Caco-2 (cell line): ENCODE measurements at regions not wholly inside any gene's neighbourhood (a gene's known extent, or its start where the extent isn't known, plus 50 kb on each side); places are given as distances from the start of the nearest gene placed in this dataset.

Source experiments
- BruUV-seq: library from RNA; stranded (reverse); fragments of 400-500 nt; replicated peaks from 2 replicates; lab custom pipeline; 2021; lab: Mats Ljungman, UMichigan
- CTCF ChIA-PET: fragments of 300-600 bp; sonication (Branson Sonifier 250); formaldehyde crosslinking; loops from one replicate; lab custom pipeline; 2022; ENCODE audit warnings: antibody characterized with exemption; lab: Charles Lee
- POLR2A ChIA-PET: fragments of 300-600 bp; sonication (Branson Sonifier 250); formaldehyde crosslinking; loops from one replicate; lab custom pipeline; 2022; ENCODE audit warnings: antibody characterized with exemption; lab: Charles Lee
- DNase-seq, 2 experiments: peaks; one replicate each; pipeline versions ENCODE4 v3.0.0 to v3.0.0-alpha.2; 2020 to 2022
- H3K27me3 ChIP-seq: replicated peaks from 2 replicates; pipeline ENCODE4 v1.6.0; 2011; ENCODE audit warnings: low read length; ENCODE audit not compliant: control insufficient read depth, insufficient read depth
- H3K36me3 ChIP-seq: 2 replicates; pipeline ENCODE4 v1.5.1; 2011; ENCODE audit warnings: low read length; ENCODE audit not compliant: control insufficient read depth, insufficient read depth
- H3K4me1 ChIP-seq: fragments of 250-450 bp; sonication (Bioruptor Pico); 2 replicates; pipeline ENCODE4 v1.5.1; 2020; ENCODE audit warnings: mild to moderate bottlenecking
- H3K4me3 ChIP-seq: 2 replicates; pipeline ENCODE4 v1.5.1; 2011; ENCODE audit warnings: low read depth, mild to moderate bottlenecking, control low read depth, low read length
- H3K9me3 ChIP-seq: fragments of 250-450 bp; sonication (Bioruptor Pico); 2 replicates; pipeline ENCODE4 v1.5.1; 2020; ENCODE audit warnings: mild to moderate bottlenecking, moderate library complexity
- H3K27ac Mint-ChIP-seq: one replicate; pipeline ENCODE4 v1.8.0; 2022; ENCODE audit warnings: mixed read lengths; ENCODE audit not compliant: unreplicated experiment
- H3K27me3 Mint-ChIP-seq: one replicate; pipeline ENCODE4 v1.8.0; 2022; ENCODE audit warnings: mixed read lengths; ENCODE audit not compliant: insufficient read depth, unreplicated experiment
- H3K36me3 Mint-ChIP-seq: one replicate; pipeline ENCODE4 v1.8.0; 2022; ENCODE audit warnings: mild to moderate bottlenecking, mixed read lengths; ENCODE audit not compliant: insufficient read depth, unreplicated experiment
- H3K4me1 Mint-ChIP-seq: one replicate; pipeline ENCODE4 v1.8.0; 2022; ENCODE audit warnings: low read depth, mixed read lengths; ENCODE audit not compliant: unreplicated experiment
- H3K4me3 Mint-ChIP-seq: one replicate; pipeline ENCODE4 v1.8.0; 2022; ENCODE audit warnings: mild to moderate bottlenecking, moderate library complexity, mixed read lengths; ENCODE audit not compliant: unreplicated experiment
- H3K9me3 Mint-ChIP-seq: one replicate; pipeline ENCODE4 v1.8.0; 2022; ENCODE audit warnings: mixed read lengths; ENCODE audit not compliant: unreplicated experiment
- CTCF ChIP-seq, 2 experiments: fragments of 200-600 bp in 1 of 2; IDR thresholded peaks; 1 replicate in 1 of 2; 2 replicates in 1 of 2; pipeline versions ENCODE4 v1.5.1 to v1.8.0; 2011 to 2022; ENCODE audit warnings: antibody characterized with exemption in 1 of 2, control low read depth in 1 of 2, inconsistent platforms in 1 of 2, low read depth in 1 of 2, low read length in 1 of 2, mild to moderate bottlenecking in 1 of 2, moderate library complexity in 1 of 2; ENCODE audit not compliant: insufficient read depth in 1 of 2, severe bottlenecking in 1 of 2, unreplicated experiment in 1 of 2
- intact Hi-C: fragments of 100-400 bp; cut with micrococcal nuclease; formaldehyde crosslinking; loops from one replicate; pipeline ENCODE4 v1.10.0; 2022; ENCODE audit not compliant: unreplicated experiment

DNA sequence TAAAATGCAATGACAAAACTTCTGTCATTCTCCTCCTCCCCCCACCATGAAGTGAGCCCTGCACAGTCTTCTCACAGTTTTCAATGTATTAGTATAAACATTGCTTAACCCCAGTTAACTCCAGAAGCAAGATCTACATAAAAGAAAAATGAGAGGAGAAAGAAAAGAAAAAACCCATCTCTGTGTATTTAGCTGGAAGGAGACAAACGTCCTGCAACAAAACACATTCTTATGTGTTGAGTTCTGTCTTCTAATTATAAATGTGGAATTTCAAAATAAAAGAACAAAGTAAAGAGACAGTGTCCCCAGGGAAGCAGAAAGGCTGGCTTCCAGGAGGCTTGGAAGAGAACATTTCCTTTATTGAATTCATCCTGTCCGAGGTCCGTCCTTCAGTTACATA, 491.9 kb upstream of the TUSC1 start:
- H3K27me3 ChIP-seq, result no peaks in the 10 kb centered on the region
- BruUV-seq, result no TSS peak
- Mint-ChIP-seq H3K36me3 (no peaks in the 10 kb centered on the region), H3K9me3 (no peaks in the 10 kb centered on the region), H3K4me3 (no peak overlapping the region), H3K27me3 (no peaks in the 10 kb centered on the region), H3K27ac (no peak overlapping the region), H3K4me1 (no peaks in the 10 kb centered on the region)
- no peak for TF ChIP-seq CTCF (IDR thresholded peaks at IDR 0.05; ENCODE audit: insufficient read depth in 1 of 2, low read depth in 1 of 2, low read length in 1 of 2, severe bottlenecking in 1 of 2, unreplicated experiment in 1 of 2)
- ChIA-PET POLR2A (no interaction called here), CTCF (no interaction called here)
- no peaks in the 10 kb centered on the region for H3K4me1 ChIP-seq
- DNase-seq, result no peak
- intact Hi-C loops, result no loop called here
- no peak overlapping the region for H3K4me3 ChIP-seq
- H3K36me3 ChIP-seq, result no peaks in the 10 kb centered on the region
- no peaks in the 10 kb centered on the region for H3K9me3 ChIP-seq

- Mint-ChIP-seq H3K36me3 (no peaks in the 10 kb centered on the region), H3K9me3 (no peaks in the 10 kb centered on the region), H3K27ac (no peak overlapping the region), H3K4me3 (no peak overlapping the region), H3K27me3 (no peaks in the 10 kb centered on the region), H3K4me1 (no peaks in the 10 kb centered on the region)
- Histone ChIP-seq H3K36me3 (no peaks in the 10 kb centered on the region), H3K9me3 (no peaks in the 10 kb centered on the region), H3K4me3 (no peak overlapping the region), H3K27me3 (no peaks in the 10 kb centered on the region), H3K4me1 (no peaks in the 10 kb centered on the region)
- no peak for TF ChIP-seq CTCF (IDR thresholded peaks at IDR 0.05; ENCODE audit: insufficient read depth in 1 of 2, low read depth in 1 of 2, low read length in 1 of 2, severe bottlenecking in 1 of 2, unreplicated experiment in 1 of 2)
- no TSS peak for BruUV-seq
- CTCF ChIA-PET, result no interaction called here
- no peak for DNase-seq
- POLR2A ChIA-PET, result no interaction called here
- intact Hi-C loops, result no loop called here
Measured at GRCh38 chr9:26169708-26170107, 491.5 kb upstream of the TUSC1 start.

DNA sequence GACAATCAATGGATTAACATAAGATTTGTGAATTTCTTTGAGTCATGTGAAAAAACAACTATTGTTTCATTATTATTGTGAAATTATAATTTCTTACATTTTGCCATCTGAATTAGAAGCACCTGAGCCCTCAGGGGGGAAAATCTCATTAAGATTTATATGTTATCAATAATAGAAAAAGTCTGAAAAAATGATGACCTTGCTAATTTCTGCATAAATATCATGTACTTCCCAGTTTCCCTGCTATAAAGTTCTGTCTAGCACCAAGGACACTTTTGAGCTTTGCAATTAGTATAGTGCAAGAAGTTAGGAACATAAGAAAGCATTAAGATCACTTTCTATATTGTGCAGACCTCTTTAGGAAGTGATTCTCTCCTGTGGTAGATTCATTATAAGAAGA, 488.3 kb upstream of the TUSC1 start:
- no peak overlapping the region for H3K4me3 ChIP-seq
- ChIA-PET CTCF (no interaction called here), POLR2A (no interaction called here)
- no peak for TF ChIP-seq CTCF (IDR thresholded peaks at IDR 0.05; ENCODE audit: insufficient read depth in 1 of 2, low read depth in 1 of 2, low read length in 1 of 2, severe bottlenecking in 1 of 2, unreplicated experiment in 1 of 2)
- DNase-seq, result no peak
- intact Hi-C loops, result no loop called here
- Mint-ChIP-seq H3K9me3 (no peaks in the 10 kb centered on the region), H3K4me1 (no peaks in the 10 kb centered on the region), H3K4me3 (no peak overlapping the region), H3K27ac (no peak overlapping the region), H3K36me3 (no peaks in the 10 kb centered on the region), H3K27me3 (no peaks in the 10 kb centered on the region)
- H3K36me3 ChIP-seq, result no peaks in the 10 kb centered on the region
- no TSS peak for BruUV-seq
- no peaks in the 10 kb centered on the region for H3K4me1 ChIP-seq
- no peaks in the 10 kb centered on the region for H3K9me3 ChIP-seq
- H3K27me3 ChIP-seq, result no peaks in the 10 kb centered on the region
